ENCODE measurements at regions not wholly inside any gene's neighbourhood (a gene's known extent, or its start where the extent isn't known, plus 50 kb on each side); places are given as distances from the start of the nearest gene placed in this dataset.

DNA sequence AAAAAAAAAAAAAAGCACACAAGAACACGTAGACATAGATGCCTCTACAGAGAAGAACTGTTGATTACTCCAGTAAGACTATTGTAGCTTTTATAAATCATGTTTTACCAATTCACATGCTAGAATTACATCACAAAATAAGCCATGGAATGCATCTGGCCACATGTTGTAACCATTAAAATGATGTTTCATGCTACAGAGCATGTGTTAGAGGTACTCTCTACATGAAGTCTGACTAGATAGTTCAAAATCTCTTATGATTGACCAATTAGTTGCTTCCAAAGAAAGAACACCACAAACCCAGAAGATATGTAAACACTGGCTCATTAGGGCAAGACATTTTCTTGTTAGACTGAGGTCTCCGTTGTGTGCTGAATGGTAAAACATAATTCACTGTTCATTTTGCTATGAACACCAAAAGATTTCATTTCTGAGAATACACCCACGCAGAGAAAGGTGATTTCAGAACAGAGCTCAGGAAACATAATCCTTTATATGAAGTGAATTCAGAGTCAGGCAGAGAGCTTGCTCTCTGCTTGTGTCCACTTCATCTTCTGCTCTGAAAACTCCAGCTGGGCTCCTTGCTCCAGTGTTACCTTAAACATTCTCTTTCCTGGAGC is 411.4 kb upstream of the SOX9 start:
- no peak for TF ChIP-seq TAF1 (IDR thresholded peaks at IDR 0.05; ENCODE audit: borderline replicate concordance, low read depth, low read length)
- no peak for TF ChIP-seq POLR2AphosphoS5 (IDR thresholded peaks at IDR 0.05; ENCODE audit: low read depth, low read length)
- no peak for TF ChIP-seq POLR2A (IDR thresholded peaks at IDR 0.05; ENCODE audit: low read depth, low read length)
